Osteoblast (primary cell): ENCODE measurements at regions not wholly inside any gene's neighbourhood (a gene's known extent, or its start where the extent isn't known, plus 50 kb on each side); places are given as distances from the start of the nearest gene placed in this dataset.
A peak's percentile ranks its signal among the peaks of the same experiment; 100 is the strongest.

Source experiments
- DNase-seq: peaks from one replicate; pipeline ENCODE4 v3.0.0; 2011; ENCODE audit warnings: low spot score, mixed read lengths; ENCODE audit not compliant: insufficient read length; ENCODE audit errors: missing footprints
- H2AFZ ChIP-seq: 2 replicates; pipeline ENCODE4 v1.6.0; 2011; ENCODE audit warnings: mild to moderate bottlenecking, low read length
- H3K27ac ChIP-seq: 2 replicates; pipeline ENCODE4 v1.5.1; 2011; ENCODE audit warnings: mild to moderate bottlenecking, low read depth, low read length, moderate library complexity
- H3K27me3 ChIP-seq: 2 replicates; pipeline ENCODE4 v1.6.0; 2012; ENCODE audit warnings: mild to moderate bottlenecking, control low read depth, inconsistent platforms, low read length, moderate library complexity; ENCODE audit not compliant: insufficient read depth
- H3K36me3 ChIP-seq: 2 replicates; pipeline ENCODE4 v1.5.1; 2011; ENCODE audit warnings: mild to moderate bottlenecking, low read length, control low read depth, moderate library complexity; ENCODE audit not compliant: insufficient read depth
- H3K4me1 ChIP-seq: 2 replicates; pipeline ENCODE4 v1.5.1; 2011; ENCODE audit warnings: mild to moderate bottlenecking, low read length, control low read depth, moderate library complexity; ENCODE audit not compliant: insufficient read depth
- H3K4me2 ChIP-seq: 2 replicates; pipeline ENCODE4 v1.6.0; 2011; ENCODE audit warnings: mild to moderate bottlenecking, low read length; ENCODE audit not compliant: insufficient read depth
- H3K4me3 ChIP-seq: fragments of 200-600 bp; sonication (generic); 3 replicates; pipeline ENCODE4 v1.5.1; 2012; ENCODE audit warnings: mild to moderate bottlenecking, low read length, inconsistent platforms; ENCODE audit not compliant: insufficient read depth
- H3K79me2 ChIP-seq: 2 replicates; pipeline ENCODE4 v1.6.0; 2012; ENCODE audit warnings: mild to moderate bottlenecking, low read length, control low read depth, inconsistent platforms; ENCODE audit not compliant: insufficient read depth
- H3K9me3 ChIP-seq: 2 replicates; pipeline ENCODE4 v1.5.1; 2011; ENCODE audit warnings: low read depth, low read length, control low read depth
- H4K20me1 ChIP-seq: 2 replicates; pipeline ENCODE4 v1.6.0; 2012; ENCODE audit warnings: mild to moderate bottlenecking, low read length, control low read depth; ENCODE audit not compliant: insufficient read depth
- CTCF ChIP-seq: IDR thresholded peaks from 2 replicates; pipeline ENCODE4 v1.5.1; 2011; ENCODE audit warnings: mild to moderate bottlenecking, low read depth, low read length, moderate library complexity; ENCODE audit errors: extremely low read depth

DNA sequence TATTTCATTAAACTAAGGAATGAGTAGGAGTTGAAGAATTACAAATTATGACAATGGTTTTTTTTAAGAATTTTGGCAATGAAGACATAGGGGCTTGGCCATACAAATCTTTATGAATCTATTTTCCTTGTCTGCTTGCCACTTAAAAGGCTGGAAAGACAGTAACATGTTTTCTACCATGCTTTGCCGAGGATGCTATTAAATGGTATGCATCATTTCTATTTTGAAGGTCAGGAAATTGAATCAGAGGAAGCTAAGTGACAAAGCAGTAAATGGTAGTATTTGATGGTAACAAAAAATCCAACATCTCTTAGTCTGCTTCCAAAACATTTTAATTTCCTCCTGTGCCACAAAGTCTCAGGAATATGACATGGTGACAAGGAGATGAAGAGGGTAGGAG, 287.2 kb downstream of the RFPL4B start:
- no peak overlapping the region for H3K4me2 ChIP-seq

DNA sequence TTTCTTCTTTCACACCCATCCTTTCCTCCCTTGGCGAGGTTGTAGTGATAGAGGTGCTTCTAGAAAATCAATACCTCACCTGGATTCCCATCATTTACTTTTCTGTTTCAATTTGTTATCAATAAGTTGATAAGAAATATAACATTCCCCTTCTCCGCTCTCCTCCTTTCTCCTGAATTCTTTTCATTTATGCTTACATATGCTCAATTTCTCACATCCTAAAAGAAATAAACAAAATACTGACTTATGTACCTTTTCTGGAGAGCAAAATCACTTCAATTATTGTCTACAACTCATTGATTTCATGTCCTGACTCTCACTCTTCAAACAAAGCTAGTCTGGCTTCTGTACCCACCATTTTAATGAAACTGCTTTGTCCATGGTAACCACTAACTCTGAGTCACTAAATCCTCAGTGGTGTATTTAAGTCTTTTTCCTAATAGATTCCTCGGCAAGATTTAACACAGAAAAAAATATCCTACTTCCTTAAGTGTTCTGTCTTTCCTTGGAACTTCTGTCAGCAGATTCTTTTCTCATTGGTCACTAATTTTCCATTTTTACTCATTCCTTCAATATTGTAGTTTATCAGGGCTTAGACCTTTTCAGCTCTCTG, 289.6 kb downstream of the RFPL4B start:
- Histone ChIP-seq H3K9me3 (no peaks in the 10 kb centered on the region), H3K4me3 (no peak overlapping the region), H2AFZ (peak overlapping the region; percentile 67), H4K20me1 (no peaks in the 10 kb centered on the region), H3K27ac (peak overlapping the region; percentile 16), H3K27me3 (no peaks in the 10 kb centered on the region), H3K4me2 (peak overlapping the region; percentile 12), H3K36me3 (no peaks in the 10 kb centered on the region), H3K4me1 (peaks cover 31% of the 10 kb centered on the region), H3K79me2 (no peaks in the 10 kb centered on the region)
- TF ChIP-seq CTCF = no peak
- DNase-seq = peak; percentile 22

More for the DNA sequence above, 287.2 kb downstream of the RFPL4B start:
- H3K9me3 ChIP-seq = no peaks in the 10 kb centered on the region
- peak; percentile 70 for DNase-seq
- H4K20me1 ChIP-seq = no peaks in the 10 kb centered on the region
- H3K27ac ChIP-seq = no peak overlapping the region
- no peaks in the 10 kb centered on the region for H3K27me3 ChIP-seq
- H3K36me3 ChIP-seq = no peaks in the 10 kb centered on the region
- TF ChIP-seq CTCF = no peak
- no peak overlapping the region for H3K4me3 ChIP-seq
- peak overlapping the region; percentile 78 for H2AFZ ChIP-seq
- H3K4me1 ChIP-seq = peaks cover 13% of the 10 kb centered on the region
- no peaks in the 10 kb centered on the region for H3K79me2 ChIP-seq

DNA sequence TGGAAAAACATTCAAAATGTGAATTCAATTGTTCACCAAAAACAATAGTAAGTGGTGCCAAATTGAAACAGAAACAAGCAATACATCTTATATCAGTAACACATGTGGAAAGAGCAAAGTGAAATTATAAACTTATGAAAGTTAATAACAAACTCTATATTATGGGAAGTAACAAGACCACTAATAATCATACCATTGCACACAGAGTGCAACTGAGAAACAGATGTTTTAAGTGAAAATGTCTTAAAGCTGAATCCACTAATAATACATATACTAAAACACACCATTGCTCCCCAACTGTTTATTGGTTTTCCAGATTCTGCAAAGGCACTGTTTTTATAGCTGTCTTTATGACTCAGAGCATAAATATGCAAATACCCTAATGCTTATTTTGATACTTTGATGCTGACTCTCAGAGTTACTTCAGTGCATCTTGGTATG, 292.3 kb downstream of the RFPL4B start:
- Histone ChIP-seq H2AFZ (no peak overlapping the region), H3K9me3 (no peaks in the 10 kb centered on the region), H3K27ac (no peak overlapping the region), H3K27me3 (no peaks in the 10 kb centered on the region), H3K79me2 (no peaks in the 10 kb centered on the region), H3K4me3 (no peak overlapping the region), H4K20me1 (no peaks in the 10 kb centered on the region), H3K36me3 (no peaks in the 10 kb centered on the region), H3K4me1 (peaks cover 31% of the 10 kb centered on the region), H3K4me2 (peak overlapping the region; percentile 45)
- no peak for TF ChIP-seq CTCF
- DNase-seq = peak; percentile 39

DNA sequence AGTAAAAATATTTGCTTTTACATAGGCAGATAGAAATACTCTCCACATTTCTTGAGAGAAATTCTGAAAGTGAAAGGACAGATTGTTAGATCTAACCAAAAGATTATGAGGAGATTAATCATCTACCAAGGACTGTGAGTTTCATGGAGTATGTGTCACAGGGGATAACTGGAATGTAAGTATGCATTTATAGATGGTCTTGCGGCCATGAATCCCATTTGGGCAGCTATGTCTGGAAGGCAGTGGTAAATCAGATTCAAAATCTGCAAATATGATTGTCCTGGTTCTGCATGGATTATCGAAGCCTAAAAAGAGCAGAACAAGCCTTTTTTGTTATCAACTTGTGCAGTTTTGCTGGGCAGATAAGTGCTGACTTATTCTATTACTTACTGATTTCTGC, 293.8 kb downstream of the RFPL4B start:
- no peak for TF ChIP-seq CTCF
- H3K4me1 ChIP-seq = peaks cover 31% of the 10 kb centered on the region
- peak overlapping the region; percentile 53 for H3K27ac ChIP-seq
- H3K4me2 ChIP-seq = peak overlapping the region; percentile 71
- no peaks in the 10 kb centered on the region for H4K20me1 ChIP-seq
- no peaks in the 10 kb centered on the region for H3K27me3 ChIP-seq
- peak; percentile 79 for DNase-seq
- peak overlapping the region; percentile 41 for H3K4me3 ChIP-seq
- no peaks in the 10 kb centered on the region for H3K9me3 ChIP-seq
- H2AFZ ChIP-seq = peak overlapping the region; percentile 34
- H3K36me3 ChIP-seq = no peaks in the 10 kb centered on the region
- no peaks in the 10 kb centered on the region for H3K79me2 ChIP-seq
